PC-3 (cell line): ENCODE measurements at regions not wholly inside any gene's neighbourhood (a gene's known extent, or its start where the extent isn't known, plus 50 kb on each side); places are given as distances from the start of the nearest gene placed in this dataset.
"Not testable (repeated sequence)": the region's sequence is repeated elsewhere in the genome, so short reads cannot be mapped to it uniquely, and the experiment has no call there.

Experiments
- ATAC-seq: fragments of 200-7000 bp; cut with Tn5 transposase; 2 replicates; pipeline ENCODE4 v1.9.1; 2020; ENCODE audit warnings: mild to moderate bottlenecking, moderate library complexity
- BruUV-seq: library from RNA; stranded (reverse); fragments of 400-500 nt; replicated peaks from 2 replicates; lab custom pipeline; 2021; lab: Mats Ljungman, UMichigan
- CTCF ChIA-PET: fragments of 300-600 bp; sonication (Branson Sonifier 250); formaldehyde crosslinking; loops from one replicate; lab custom pipeline; 2022; ENCODE audit warnings: antibody characterized with exemption; lab: Charles Lee
- POLR2A ChIA-PET: fragments of 300-600 bp; sonication (Branson Sonifier 250); formaldehyde crosslinking; loops from one replicate; lab custom pipeline; 2022; ENCODE audit warnings: antibody characterized with exemption; ENCODE audit not compliant: unreplicated experiment; lab: Charles Lee
- DNase-seq: peaks from one replicate; pipeline ENCODE4 v3.0.0-alpha.2; 2015
- H2AFZ ChIP-seq: fragments of 300-600 bp; sonication (generic); 2 replicates; pipeline ENCODE4 v1.6.0; 2016; ENCODE audit warnings: antibody characterized with exemption, low read length
- H3F3A ChIP-seq: fragments of 300-600 bp; sonication (generic); one replicate; pipeline ENCODE4 v1.6.0; 2017; ENCODE audit warnings: antibody characterized with exemption, low read length, control low read depth, mild to moderate bottlenecking; ENCODE audit not compliant: unreplicated experiment
- H3K27ac ChIP-seq: fragments of 300-600 bp; sonication (generic); 2 replicates; pipeline ENCODE4 v1.5.1; 2016; ENCODE audit warnings: mild to moderate bottlenecking, low read length
- H3K27me3 ChIP-seq: fragments of 300-600 bp; sonication (generic); 2 replicates; pipeline ENCODE4 v1.6.1; 2016; ENCODE audit warnings: low read length, mixed read lengths
- H3K36me3 ChIP-seq: fragments of 300-600 bp; sonication (generic); 2 replicates; pipeline ENCODE4 v1.6.1; 2016; ENCODE audit warnings: low read depth, mixed run types, low read length, mixed read lengths
- H3K4me1 ChIP-seq: fragments of 300-600 bp; sonication (generic); 2 replicates; pipeline ENCODE4 v1.5.1; 2016; ENCODE audit warnings: low read length; ENCODE audit not compliant: insufficient read depth
- H3K4me2 ChIP-seq: fragments of 300-600 bp; sonication (generic); 2 replicates; pipeline ENCODE4 v1.6.0; 2016; ENCODE audit warnings: low read length
- H3K4me3 ChIP-seq: fragments of 300-600 bp; sonication (generic); 2 replicates; pipeline ENCODE4 v1.5.1; 2016; ENCODE audit warnings: mild to moderate bottlenecking, low read length, mixed read lengths
- H3K79me2 ChIP-seq: fragments of 300-600 bp; sonication (generic); 2 replicates; pipeline ENCODE4 v1.6.1; 2017; ENCODE audit warnings: low read length, mixed read lengths
- H3K9ac ChIP-seq: fragments of 300-600 bp; sonication (generic); 2 replicates; pipeline ENCODE4 v1.6.0; 2016; ENCODE audit warnings: mild to moderate bottlenecking, low read length
- H3K9me2 ChIP-seq: fragments of 300-600 bp; sonication (generic); replicated peaks from 2 replicates; pipeline ENCODE4 v1.6.1; 2016; ENCODE audit warnings: mixed run types, low read length, mixed read lengths
- H3K9me3 ChIP-seq: fragments of 300-600 bp; sonication (generic); 2 replicates; pipeline ENCODE4 v1.6.1; 2016; ENCODE audit warnings: low read length, mixed read lengths
- H4K20me1 ChIP-seq: fragments of 300-600 bp; sonication (generic); 2 replicates; pipeline ENCODE4 v1.6.1; 2016; ENCODE audit warnings: low read length, mixed read lengths
- EZH2 ChIP-seq: fragments of 300-600 bp; sonication (generic); IDR thresholded peaks from one replicate; pipeline ENCODE4 v1.6.1; 2017; ENCODE audit warnings: antibody characterized with exemption, mild to moderate bottlenecking, low read length; ENCODE audit not compliant: unreplicated experiment
- EZH2phosphoT487 ChIP-seq: fragments of 300-600 bp; sonication (generic); IDR thresholded peaks from 2 replicates; pipeline ENCODE4 v1.6.1; 2018; ENCODE audit warnings: mild to moderate bottlenecking, antibody characterized with exemption, low read length, borderline replicate concordance
- intact Hi-C: fragments of 100-400 bp; cut with micrococcal nuclease; formaldehyde crosslinking; loops from 2 replicates; pipeline ENCODE4 v1.9.0; 2023
- TF ChIP-seq, protein P1 (sequence below): fragments of 300-600 bp; sonication (generic); conservative IDR thresholded peaks from 2 replicates; pipeline ENCODE4 v1.5.1; 2017; ENCODE audit warnings: antibody characterized with exemption, low read depth, mild to moderate bottlenecking, low read length

DNA sequence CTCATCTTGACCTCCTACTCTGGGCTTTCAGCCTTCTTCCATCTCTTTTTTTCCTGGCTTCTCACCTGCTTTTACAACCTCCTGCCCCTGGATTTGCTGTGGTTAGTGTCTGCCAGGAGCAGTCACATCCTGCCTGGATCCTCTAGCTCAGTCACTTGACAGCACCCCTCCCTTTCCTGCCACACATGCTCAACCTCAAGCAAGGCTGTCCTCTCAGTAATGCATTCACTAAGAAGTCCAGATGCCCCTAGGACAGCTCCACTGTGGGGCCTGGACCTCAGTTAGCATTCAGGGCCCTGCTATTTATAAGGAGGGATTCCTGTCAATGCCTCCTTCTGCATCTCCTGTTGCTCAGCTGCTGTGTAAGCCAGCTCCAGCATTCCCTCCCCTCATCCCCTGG is 275.5 kb downstream of the SMAD2 start:
- Histone ChIP-seq H3K4me1 (no peaks in the 10 kb centered on the region), H4K20me1 (no peaks in the 10 kb centered on the region), H3K4me2 (no peak overlapping the region), H3K4me3 (no peak overlapping the region), H2AFZ (no peak overlapping the region), H3K9me3 (no peaks in the 10 kb centered on the region), H3F3A (no peaks in the 10 kb centered on the region), H3K27ac (no peak overlapping the region), H3K9ac (no peak overlapping the region), H3K79me2 (no peaks in the 10 kb centered on the region), H3K36me3 (no peaks in the 10 kb centered on the region), H3K9me2 (no peaks in the 10 kb centered on the region), H3K27me3 (no peaks in the 10 kb centered on the region)
- DNase-seq = no peak
- ChIA-PET POLR2A (no interaction called here), CTCF (no interaction called here)
- TF ChIP-seq, protein P1, sequence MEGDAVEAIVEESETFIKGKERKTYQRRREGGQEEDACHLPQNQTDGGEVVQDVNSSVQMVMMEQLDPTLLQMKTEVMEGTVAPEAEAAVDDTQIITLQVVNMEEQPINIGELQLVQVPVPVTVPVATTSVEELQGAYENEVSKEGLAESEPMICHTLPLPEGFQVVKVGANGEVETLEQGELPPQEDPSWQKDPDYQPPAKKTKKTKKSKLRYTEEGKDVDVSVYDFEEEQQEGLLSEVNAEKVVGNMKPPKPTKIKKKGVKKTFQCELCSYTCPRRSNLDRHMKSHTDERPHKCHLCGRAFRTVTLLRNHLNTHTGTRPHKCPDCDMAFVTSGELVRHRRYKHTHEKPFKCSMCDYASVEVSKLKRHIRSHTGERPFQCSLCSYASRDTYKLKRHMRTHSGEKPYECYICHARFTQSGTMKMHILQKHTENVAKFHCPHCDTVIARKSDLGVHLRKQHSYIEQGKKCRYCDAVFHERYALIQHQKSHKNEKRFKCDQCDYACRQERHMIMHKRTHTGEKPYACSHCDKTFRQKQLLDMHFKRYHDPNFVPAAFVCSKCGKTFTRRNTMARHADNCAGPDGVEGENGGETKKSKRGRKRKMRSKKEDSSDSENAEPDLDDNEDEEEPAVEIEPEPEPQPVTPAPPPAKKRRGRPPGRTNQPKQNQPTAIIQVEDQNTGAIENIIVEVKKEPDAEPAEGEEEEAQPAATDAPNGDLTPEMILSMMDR = no peak
- no peak for TF ChIP-seq EZH2
- no peak for TF ChIP-seq EZH2phosphoT487
- intact Hi-C loops = no loop called here
- no TSS peak for BruUV-seq
- ATAC-seq = no peak

DNA sequence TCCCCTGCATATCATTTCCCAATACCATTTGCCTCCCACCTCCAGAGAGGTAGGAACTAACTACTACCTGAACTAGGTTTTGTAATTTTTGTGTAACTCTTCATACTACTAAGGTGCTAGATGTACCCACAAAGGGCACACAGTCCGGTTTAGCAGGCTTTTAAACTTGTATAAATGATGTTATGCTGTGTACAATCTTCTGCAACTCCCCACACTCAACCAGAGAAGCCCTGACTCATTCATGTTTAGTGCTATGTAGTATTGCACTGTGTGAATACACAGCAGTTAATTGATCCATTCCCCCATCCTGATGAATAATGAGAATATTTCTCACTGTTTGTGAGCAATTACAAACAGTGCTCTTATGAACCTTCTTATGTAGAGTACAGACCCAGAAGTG is 285.6 kb downstream of the SMAD2 start:
- no peaks in the 10 kb centered on the region for H3K79me2 ChIP-seq
- ATAC-seq (no peak), DNase-seq (no peak)
- no peaks in the 10 kb centered on the region for H3K4me1 ChIP-seq
- H3F3A ChIP-seq = no peaks in the 10 kb centered on the region
- TF ChIP-seq, protein P1 = no peak
- no peak for TF ChIP-seq EZH2
- no peak for TF ChIP-seq EZH2phosphoT487
- no peak overlapping the region for H3K9ac ChIP-seq
- H2AFZ ChIP-seq = no peak overlapping the region
- H3K4me3 ChIP-seq = no peak overlapping the region
- no peaks in the 10 kb centered on the region for H3K9me3 ChIP-seq
- ChIA-PET CTCF (no interaction called here), POLR2A (no interaction called here)
- H3K27ac ChIP-seq = no peak overlapping the region
- H4K20me1 ChIP-seq = no peaks in the 10 kb centered on the region
- intact Hi-C loops = no loop called here
- no peaks in the 10 kb centered on the region for H3K36me3 ChIP-seq
- BruUV-seq = no TSS peak
- H3K4me2 ChIP-seq = no peak overlapping the region
- H3K27me3 ChIP-seq = no peaks in the 10 kb centered on the region
- no peaks in the 10 kb centered on the region for H3K9me2 ChIP-seq

DNA sequence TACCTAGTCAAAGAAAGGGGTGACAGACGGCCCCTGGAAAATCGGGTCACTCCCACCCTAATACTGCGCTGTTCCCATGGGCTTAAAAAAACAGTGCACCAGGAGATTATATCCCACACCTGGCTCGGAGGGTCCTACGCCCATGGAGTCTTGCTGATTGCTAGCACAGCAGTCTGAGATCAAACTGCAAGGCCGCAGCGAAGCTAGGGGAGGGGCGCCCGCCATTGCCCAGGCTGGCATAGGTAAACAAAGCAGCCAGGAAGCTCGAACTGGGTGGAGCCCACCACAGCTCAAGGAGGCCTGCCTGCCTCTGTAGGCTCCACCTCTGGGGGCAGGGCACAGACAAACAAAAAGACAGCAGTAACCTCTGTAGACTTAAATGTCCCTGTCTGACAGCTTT is 292.9 kb downstream of the SMAD2 start:
- CTCF ChIA-PET, H3K9me2 ChIP-seq, H3K36me3 ChIP-seq, H3K27ac ChIP-seq, H3K4me1 ChIP-seq, H3K79me2 ChIP-seq, H3K4me3 ChIP-seq, H3K27me3 ChIP-seq, H2AFZ ChIP-seq, H3K9ac ChIP-seq, intact Hi-C loops, H3K9me3 ChIP-seq, POLR2A ChIA-PET, H3F3A ChIP-seq, ATAC-seq, H3K4me2 ChIP-seq, BruUV-seq, H4K20me1 ChIP-seq, DNase-seq: not testable (repeated sequence)
